Natural killer cell treated with Interleukin-12 subunit alpha and Interleukin-12 subunit beta and Interleukin-15 and Interleukin-18, amount 100 ng/mL, for 72 hours (primary cell): ENCODE measurements at regions not wholly inside any gene's neighbourhood (a gene's known extent, or its start where the extent isn't known, plus 50 kb on each side); places are given as distances from the start of the nearest gene placed in this dataset.

Source experiments
- ATAC-seq, 2 donors: fragments of 150-1000 bp; cut with Tn5 transposase in 1 of 2; sonication (Bioruptor Pico), chemical (Tn5 transposase) in 1 of 2; 2 replicates each; pipeline ENCODE4 v1.10.0; 2021
- DNase-seq: peaks from one replicate; pipeline ENCODE4 v3.0.0; 2022; ENCODE audit warnings: low spot score
- H3K27ac Mint-ChIP-seq, 2 donors: 1 replicate in 1 of 2; 2 replicates in 1 of 2; pipeline ENCODE4 v1.8.0; 2022; ENCODE audit warnings: mixed read lengths in 2 of 2, mild to moderate bottlenecking in 1 of 2, moderate library complexity in 1 of 2
- H3K27me3 Mint-ChIP-seq, 2 donors: 1 replicate in 1 of 2; 2 replicates in 1 of 2; pipeline ENCODE4 v1.8.0; 2022; ENCODE audit warnings: mixed read lengths in 2 of 2
- H3K36me3 Mint-ChIP-seq: one replicate; pipeline ENCODE4 v1.8.0; 2022; ENCODE audit warnings: mixed read lengths
- H3K4me1 Mint-ChIP-seq, 2 donors: 1 replicate in 1 of 2; 2 replicates in 1 of 2; pipeline ENCODE4 v1.8.0; 2022; ENCODE audit warnings: low read depth in 2 of 2, mixed read lengths in 2 of 2, mild to moderate bottlenecking in 1 of 2
- H3K4me3 Mint-ChIP-seq: one replicate; pipeline ENCODE4 v1.8.0; 2022; ENCODE audit warnings: mixed read lengths
- H3K9me3 Mint-ChIP-seq: 2 replicates; pipeline ENCODE4 v1.8.0; 2022; ENCODE audit warnings: mixed read lengths

GRCh38 chr12:61311413-61311812, 948.8 kb upstream of the USP15 start:
- Mint-ChIP-seq H3K27me3 (no peaks in the 10 kb centered on the region), H3K27ac (no peak overlapping the region), H3K9me3 (peaks cover 13% of the 10 kb centered on the region), H3K4me1 (no peaks in the 10 kb centered on the region), H3K4me3 (no peak overlapping the region), H3K36me3 (peaks cover 4% of the 10 kb centered on the region)
- DNase-seq (no peak), ATAC-seq (no peak)

GRCh38 chr12:61348871-61349270, 911.3 kb upstream of the USP15 start:
- H3K4me1 Mint-ChIP-seq = no peaks in the 10 kb centered on the region
- no peak overlapping the region for H3K27ac Mint-ChIP-seq
- peaks cover 6% of the 10 kb centered on the region for H3K9me3 Mint-ChIP-seq
- H3K4me3 Mint-ChIP-seq = no peak overlapping the region
- ATAC-seq = no peak
- no peaks in the 10 kb centered on the region for H3K27me3 Mint-ChIP-seq
- H3K36me3 Mint-ChIP-seq = no peaks in the 10 kb centered on the region
- no peak for DNase-seq

DNA sequence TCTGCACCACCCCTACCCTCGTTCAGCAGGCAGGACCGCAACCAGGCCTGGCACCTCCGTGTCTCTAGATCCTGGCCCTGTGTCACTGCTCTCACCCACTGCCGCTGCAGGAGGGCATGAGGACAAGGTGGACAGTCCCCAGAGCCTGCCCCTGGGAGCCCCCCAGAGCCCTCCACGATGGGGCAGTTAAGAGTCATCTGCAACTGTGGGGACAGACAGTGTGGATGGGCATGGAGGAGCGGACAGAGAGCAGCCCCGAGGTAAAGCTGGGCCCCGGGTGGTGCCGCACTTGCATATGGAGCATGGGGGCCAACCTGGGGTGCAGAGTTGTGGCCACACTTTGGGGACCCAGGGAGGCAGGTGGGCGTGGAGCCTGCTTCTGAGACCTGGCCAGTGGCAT, 905.1 kb upstream of the USP15 start:
- Mint-ChIP-seq H3K27ac (no peak overlapping the region), H3K4me1 (no peaks in the 10 kb centered on the region), H3K9me3 (peaks cover 3% of the 10 kb centered on the region), H3K27me3 (no peaks in the 10 kb centered on the region), H3K4me3 (no peak overlapping the region), H3K36me3 (no peaks in the 10 kb centered on the region)
- DNase-seq (no peak), ATAC-seq (no peak)

GRCh38 chr12:61356485-61356884, 903.7 kb upstream of the USP15 start:
- peaks cover 3% of the 10 kb centered on the region for H3K9me3 Mint-ChIP-seq
- ATAC-seq = peak in 1 of 2 donors; percentile 31
- no peak overlapping the region for H3K4me3 Mint-ChIP-seq
- H3K27ac Mint-ChIP-seq = no peak overlapping the region
- no peak for DNase-seq
- H3K4me1 Mint-ChIP-seq = no peaks in the 10 kb centered on the region
- H3K36me3 Mint-ChIP-seq = no peaks in the 10 kb centered on the region
- H3K27me3 Mint-ChIP-seq = no peaks in the 10 kb centered on the region

GRCh38 chr12:61357496-61357895, 902.7 kb upstream of the USP15 start:
- ATAC-seq = no peak
- Mint-ChIP-seq H3K4me3 (no peak overlapping the region), H3K4me1 (no peaks in the 10 kb centered on the region), H3K9me3 (peaks cover 7% of the 10 kb centered on the region), H3K27ac (no peak overlapping the region), H3K36me3 (no peaks in the 10 kb centered on the region), H3K27me3 (no peaks in the 10 kb centered on the region)
- DNase-seq = no peak

DNA sequence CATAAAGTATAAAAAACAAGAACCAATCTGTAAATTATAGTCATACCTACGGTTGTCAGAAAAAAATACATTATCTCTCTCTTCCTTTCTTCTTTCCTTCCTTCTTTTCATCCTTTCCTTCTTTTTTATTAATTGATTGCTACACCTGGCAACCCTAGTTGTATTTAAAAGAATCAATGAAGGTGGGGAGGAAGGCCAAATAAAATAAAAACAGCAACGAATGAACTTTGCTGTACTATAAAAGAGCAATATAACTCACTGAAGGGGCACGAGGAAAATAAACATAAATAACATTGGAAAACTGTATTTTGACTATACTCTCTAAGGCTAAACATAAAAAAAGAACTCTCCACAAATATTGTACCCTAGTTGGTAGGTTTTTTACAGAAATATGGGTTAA, 898.2 kb upstream of the USP15 start:
- H3K4me3 Mint-ChIP-seq = no peak overlapping the region
- no peak for ATAC-seq
- H3K9me3 Mint-ChIP-seq = peaks cover 7% of the 10 kb centered on the region
- no peaks in the 10 kb centered on the region for H3K4me1 Mint-ChIP-seq
- no peak for DNase-seq
- H3K36me3 Mint-ChIP-seq = no peaks in the 10 kb centered on the region
- H3K27me3 Mint-ChIP-seq = no peaks in the 10 kb centered on the region
- H3K27ac Mint-ChIP-seq = no peak overlapping the region

DNA sequence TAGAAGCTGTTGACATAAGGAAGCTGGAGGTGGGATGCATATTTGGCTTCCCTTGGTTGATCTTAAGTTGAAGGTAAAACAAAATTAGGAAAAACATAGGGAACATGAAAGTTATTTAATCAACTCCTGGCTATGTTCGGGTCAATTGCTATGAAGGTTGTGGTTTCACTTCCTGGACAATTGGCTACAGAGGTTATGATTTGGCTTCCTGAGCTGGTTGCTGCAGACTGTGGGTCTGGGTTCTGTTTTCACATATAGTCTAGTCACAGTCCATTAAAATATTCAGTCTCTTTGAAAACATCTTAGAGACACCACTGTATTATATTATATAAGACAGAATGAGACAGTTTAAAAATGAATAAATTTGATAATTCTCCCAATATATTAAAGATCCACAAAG, 895.2 kb upstream of the USP15 start:
- ATAC-seq (no peak), DNase-seq (no peak)
- no peak overlapping the region for H3K4me3 Mint-ChIP-seq
- peaks cover 3% of the 10 kb centered on the region for H3K9me3 Mint-ChIP-seq
- no peaks in the 10 kb centered on the region for H3K4me1 Mint-ChIP-seq
- no peak overlapping the region for H3K27ac Mint-ChIP-seq
- no peaks in the 10 kb centered on the region for H3K27me3 Mint-ChIP-seq
- no peaks in the 10 kb centered on the region for H3K36me3 Mint-ChIP-seq

GRCh38 chr12:61367281-61367785, 892.9 kb upstream of the USP15 start:
- Mint-ChIP-seq H3K27ac (no peak overlapping the region), H3K27me3 (no peaks in the 10 kb centered on the region), H3K4me3 (no peak overlapping the region), H3K36me3 (no peaks in the 10 kb centered on the region), H3K4me1 (no peaks in the 10 kb centered on the region), H3K9me3 (peaks cover 6% of the 10 kb centered on the region)
- ATAC-seq (no peak), DNase-seq (no peak)

- Mint-ChIP-seq H3K36me3 (no peaks in the 10 kb centered on the region), H3K4me1 (no peaks in the 10 kb centered on the region), H3K4me3 (no peak overlapping the region), H3K27ac (no peak overlapping the region), H3K9me3 (peaks cover 12% of the 10 kb centered on the region), H3K27me3 (no peaks in the 10 kb centered on the region)
- no peak for DNase-seq
- no peak for ATAC-seq
These were observed 890.8 kb upstream of the USP15 start for GRCh38 chr12:61369241-61369910.

DNA sequence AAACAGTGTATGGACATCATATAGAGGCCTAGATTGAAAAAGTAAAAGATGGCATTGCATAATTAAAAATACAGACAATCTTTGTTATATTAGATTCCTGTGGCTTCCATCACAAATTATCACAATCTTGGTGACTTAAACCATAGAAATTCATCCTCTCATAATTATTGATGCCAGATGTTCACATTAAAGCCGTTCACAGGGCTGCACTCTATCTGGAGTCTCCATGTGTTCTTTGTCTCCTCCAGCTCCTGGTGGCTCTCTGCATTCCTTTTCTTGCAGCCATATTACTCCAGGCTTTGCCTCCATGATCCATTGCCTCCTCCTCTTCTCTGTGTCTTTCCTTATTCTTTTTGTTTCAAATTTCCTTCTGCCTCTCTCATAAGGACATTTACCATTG, 875.7 kb upstream of the USP15 start:
- Mint-ChIP-seq H3K36me3 (peaks cover 10% of the 10 kb centered on the region), H3K27ac (no peak overlapping the region), H3K9me3 (peaks cover 30% of the 10 kb centered on the region), H3K4me1 (no peaks in the 10 kb centered on the region), H3K4me3 (no peak overlapping the region), H3K27me3 (no peaks in the 10 kb centered on the region)
- ATAC-seq = no peak
- no peak for DNase-seq

DNA sequence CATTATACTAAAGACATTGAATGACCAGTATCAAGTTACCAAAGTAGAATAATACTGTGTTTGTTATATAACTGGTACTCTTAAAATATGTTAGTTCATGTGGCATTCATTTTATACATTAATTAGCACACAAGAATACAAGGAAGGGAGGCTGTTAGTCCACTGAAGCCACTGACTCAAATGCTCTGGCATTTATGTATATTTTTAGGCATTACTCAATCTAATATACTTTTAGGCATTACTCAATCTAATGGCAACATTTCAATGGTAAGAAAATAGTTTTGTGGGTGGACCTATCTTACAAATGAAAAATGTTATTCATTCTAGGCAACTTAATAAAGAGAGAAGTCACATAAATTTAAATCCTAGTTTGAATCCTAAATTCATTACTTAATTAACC, 874.4 kb upstream of the USP15 start:
- no peaks in the 10 kb centered on the region for H3K4me1 Mint-ChIP-seq
- no peak overlapping the region for H3K27ac Mint-ChIP-seq
- ATAC-seq (no peak), DNase-seq (no peak)
- H3K27me3 Mint-ChIP-seq = no peaks in the 10 kb centered on the region
- H3K36me3 Mint-ChIP-seq = peaks cover 16% of the 10 kb centered on the region
- no peak overlapping the region for H3K4me3 Mint-ChIP-seq
- H3K9me3 Mint-ChIP-seq = peaks cover 31% of the 10 kb centered on the region

GRCh38 chr12:61397668-61398067, 862.5 kb upstream of the USP15 start:
- DNase-seq (no peak), ATAC-seq (no peak)
- Mint-ChIP-seq H3K36me3 (peaks cover 7% of the 10 kb centered on the region), H3K27me3 (no peaks in the 10 kb centered on the region), H3K27ac (no peak overlapping the region), H3K4me3 (no peak overlapping the region), H3K4me1 (no peaks in the 10 kb centered on the region), H3K9me3 (peaks cover 17% of the 10 kb centered on the region)

DNA sequence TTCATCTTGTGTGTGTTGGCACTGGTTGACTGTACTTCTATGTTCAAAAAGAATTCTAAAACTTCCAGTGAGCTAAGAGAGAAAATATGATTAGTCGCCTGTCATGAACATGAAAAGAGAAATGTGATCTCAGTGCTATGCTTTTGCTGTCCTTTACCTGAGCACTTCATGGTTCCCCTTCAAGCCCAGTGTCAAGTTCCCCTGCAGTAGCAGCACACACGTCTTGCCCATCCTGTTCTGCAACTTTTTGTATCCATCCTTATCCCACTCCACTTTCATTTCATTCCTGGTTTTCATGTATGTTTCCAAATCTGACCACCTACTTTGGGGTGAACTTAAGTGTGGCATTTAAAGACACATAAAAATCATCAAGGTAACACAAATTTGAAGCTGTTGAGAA, 848.0 kb upstream of the USP15 start:
- peaks cover 9% of the 10 kb centered on the region for H3K36me3 Mint-ChIP-seq
- no peaks in the 10 kb centered on the region for H3K4me1 Mint-ChIP-seq
- no peaks in the 10 kb centered on the region for H3K27me3 Mint-ChIP-seq
- H3K9me3 Mint-ChIP-seq = peaks cover 22% of the 10 kb centered on the region
- DNase-seq (no peak), ATAC-seq (no peak)
- H3K27ac Mint-ChIP-seq = no peak overlapping the region
- H3K4me3 Mint-ChIP-seq = no peak overlapping the region

GRCh38 chr12:61414470-61414869, 845.7 kb upstream of the USP15 start:
- Mint-ChIP-seq H3K9me3 (peaks cover 15% of the 10 kb centered on the region), H3K4me1 (no peaks in the 10 kb centered on the region), H3K27me3 (no peaks in the 10 kb centered on the region), H3K4me3 (no peak overlapping the region), H3K27ac (no peak overlapping the region), H3K36me3 (peaks cover 10% of the 10 kb centered on the region)
- ATAC-seq (no peak), DNase-seq (no peak)

- no peaks in the 10 kb centered on the region for H3K4me1 Mint-ChIP-seq
- H3K27ac Mint-ChIP-seq = no peak overlapping the region
- ATAC-seq (no peak), DNase-seq (no peak)
- no peak overlapping the region for H3K4me3 Mint-ChIP-seq
- H3K36me3 Mint-ChIP-seq = peaks cover 9% of the 10 kb centered on the region
- H3K27me3 Mint-ChIP-seq = no peaks in the 10 kb centered on the region
- H3K9me3 Mint-ChIP-seq = peaks cover 12% of the 10 kb centered on the region
These were observed 837.4 kb upstream of the USP15 start for GRCh38 chr12:61422786-61423185.
